ENCODE measurements at regions not wholly inside any gene's neighbourhood (a gene's known extent, or its start where the extent isn't known, plus 50 kb on each side); places are given as distances from the start of the nearest gene placed in this dataset.

DNA sequence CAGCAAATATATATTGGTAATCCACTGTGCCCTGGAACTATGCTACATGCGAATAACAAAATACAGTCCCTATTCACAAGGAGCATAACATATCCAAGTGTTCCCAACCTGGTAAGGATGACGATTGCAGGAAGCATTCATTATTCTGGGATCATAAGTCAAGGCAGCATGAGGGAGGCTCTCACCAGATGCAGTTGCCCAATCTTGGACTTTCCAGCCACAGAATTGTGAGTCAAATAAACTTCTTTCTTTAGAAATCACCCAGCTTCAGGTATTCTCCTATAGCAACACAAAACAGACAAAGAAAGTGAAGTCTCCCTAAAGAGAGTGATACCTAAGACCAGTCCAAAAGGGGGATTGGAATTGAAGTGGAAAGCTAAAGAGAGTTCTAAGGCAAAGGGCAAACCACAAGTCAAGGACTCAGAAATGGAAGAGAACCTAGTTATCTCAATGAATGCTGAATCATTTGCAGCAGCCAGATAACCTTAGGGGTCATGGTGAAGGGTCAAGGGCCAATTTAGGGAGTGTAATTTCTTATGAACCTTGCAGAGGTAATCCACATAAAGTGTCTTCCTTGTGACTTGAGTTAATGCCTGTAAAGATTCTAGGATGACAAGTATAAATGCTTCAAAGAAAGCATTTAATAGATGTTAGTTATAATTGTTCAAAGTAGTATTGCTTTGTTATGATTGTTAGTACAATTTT is 103.1 kb upstream of the PCDH7 start:
- Histone ChIP-seq H2BK20ac (ENCODE audit: low read length) (no peak overlapping the region), H4K8ac (ENCODE audit: extremely low read depth, insufficient read depth, low read length) (no peak overlapping the region), H3K79me1 (ENCODE audit: low read depth, low read length) (no peaks in the 10 kb centered on the region), H3K79me2 (ENCODE audit: control insufficient read depth in 1 of 2, insufficient read depth in 2 of 2, low read length in 2 of 2) (no peaks in the 10 kb centered on the region), H2AFZ (ENCODE audit: low read length) (peak overlapping the region; percentile 56; the same call in 1 of the 2 replicates), H4K91ac (replicated peaks; ENCODE audit: insufficient read length, low read length) (no peak overlapping the region), H3K36me3 (ENCODE audit: control insufficient read depth in 2 of 4, insufficient read depth in 4 of 4, low read length in 3 of 4) (no peaks in the 10 kb centered on the region), H4K5ac (ENCODE audit: insufficient read length, low read depth, low read length) (no peak overlapping the region), H3K27me3 (replicated peaks in 1 of 4; ENCODE audit: control insufficient read depth in 3 of 4, extremely low read depth in 1 of 4, insufficient read depth in 3 of 4, low read length in 3 of 4) (no peaks in the 10 kb centered on the region), H3K9ac (replicated peaks in 1 of 4; ENCODE audit: extremely low read depth in 1 of 4, low read depth in 3 of 4, low read length in 3 of 4) (no peak overlapping the region), H3K14ac (ENCODE audit: insufficient read length) (no peak overlapping the region), H2BK15ac (ENCODE audit: low read length) (no peak overlapping the region), H3K23me2 (ENCODE audit: low read depth, low read length) (no peaks in the 10 kb centered on the region), H3K27ac (ENCODE audit: low read depth, low read length) (no peak overlapping the region), H2BK5ac (ENCODE audit: low read depth, low read length) (no peak overlapping the region), H3K4me2 (ENCODE audit: insufficient read depth in 1 of 2, low read depth in 2 of 2, low read length in 2 of 2) (no peak overlapping the region), H3K9me3 (ENCODE audit: insufficient read depth in 2 of 2, low read depth in 1 of 2, low read length in 1 of 2) (no peaks in the 10 kb centered on the region), H3K23ac (ENCODE audit: insufficient read length) (no peak overlapping the region), H2BK12ac (ENCODE audit: low read depth, low read length) (no peak overlapping the region), H3K4ac (replicated peaks; ENCODE audit: insufficient read length, low read depth, low read length) (no peak overlapping the region), H3K18ac (ENCODE audit: extremely low read depth, low read length) (no peak overlapping the region), H3K56ac (replicated peaks; ENCODE audit: insufficient read length, low read depth, low read length) (no peak overlapping the region), H3K4me3 (ENCODE audit: extremely low read depth in 1 of 4, insufficient read depth in 2 of 4, low read depth in 3 of 4, low read length in 4 of 4) (no peak overlapping the region), H3K4me1 (replicated peaks in 1 of 4; ENCODE audit: control insufficient read depth in 3 of 4, insufficient read depth in 4 of 4, low read length in 3 of 4) (no peaks in the 10 kb centered on the region), H2AK5ac (ENCODE audit: low read depth, low read length) (no peak overlapping the region), H2BK120ac (replicated peaks; ENCODE audit: low read depth, low read length) (no peak overlapping the region), H4K20me1 (replicated peaks in 1 of 2; ENCODE audit: control insufficient read depth in 1 of 2, insufficient read depth in 2 of 2, low read length in 2 of 2) (no peaks in the 10 kb centered on the region)
- POLR2A ChIA-PET (ENCODE audit: partially characterized antibody): no interaction called here
- no peak for TF ChIP-seq SRF (IDR thresholded peaks at IDR 0.05; ENCODE audit: low read depth, low read length)
- TF ChIP-seq TBP (IDR thresholded peaks at IDR 0.05; ENCODE audit: low read depth, low read length): no peak
- TF ChIP-seq CTCF (IDR thresholded peaks at IDR 0.05; ENCODE audit: control extremely low read depth in 1 of 3, insufficient read depth in 1 of 3, low read depth in 1 of 3, low read length in 3 of 3): no peak
- TF ChIP-seq, protein P1, sequence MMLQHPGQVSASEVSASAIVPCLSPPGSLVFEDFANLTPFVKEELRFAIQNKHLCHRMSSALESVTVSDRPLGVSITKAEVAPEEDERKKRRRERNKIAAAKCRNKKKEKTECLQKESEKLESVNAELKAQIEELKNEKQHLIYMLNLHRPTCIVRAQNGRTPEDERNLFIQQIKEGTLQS (IDR thresholded peaks at IDR 0.05; ENCODE audit: insufficient read depth, low read depth, low read length): no peak
- TF ChIP-seq ASH2L (IDR thresholded peaks at IDR 0.05; ENCODE audit: low read length): no peak
- no peak for TF ChIP-seq CEBPB (IDR thresholded peaks at IDR 0.05; ENCODE audit: low read depth, low read length)
- no peak for TF ChIP-seq TAF7 (optimal IDR thresholded peaks at IDR 0.05; ENCODE audit: borderline replicate concordance, low read depth, low read length)
- CTCF ChIA-PET (ENCODE audit: partially characterized antibody): interaction anchor here (0.7 kb wide), 1 partner anchor 108 kb away, joined by 3 read pairs; no protein-coding TSS in a partner anchor
- 95% methylated on average over 2 of the region's 2 CpGs; no CpG with 5 or more reads in 1 of the 2 experiments for WGBS, 2 experiments (ENCODE audit: extremely low coverage in 1 of 2, insufficient coverage in 1 of 2, insufficient read length in 1 of 2, insufficient replicate concordance in 2 of 2, low coverage in 1 of 2, low lambda C conversion rate in 2 of 2, missing lambda C conversion rate in 1 of 2)
- FAIRE-seq (no peak), DNase-seq (ENCODE audit: low read depth in 1 of 2, low spot score in 2 of 2) (no peak)
